ENCODE measurements at regions not wholly inside any gene's neighbourhood (a gene's known extent, or its start where the extent isn't known, plus 50 kb on each side); places are given as distances from the start of the nearest gene placed in this dataset.
"Not testable (repeated sequence)": the region's sequence is repeated elsewhere in the genome, so short reads cannot be mapped to it uniquely, and the experiment has no call there.

- no peak for FAIRE-seq
These were observed 60.6 kb upstream of the EMB start for GRCh38 chr5:50501491-50502228.

DNA sequence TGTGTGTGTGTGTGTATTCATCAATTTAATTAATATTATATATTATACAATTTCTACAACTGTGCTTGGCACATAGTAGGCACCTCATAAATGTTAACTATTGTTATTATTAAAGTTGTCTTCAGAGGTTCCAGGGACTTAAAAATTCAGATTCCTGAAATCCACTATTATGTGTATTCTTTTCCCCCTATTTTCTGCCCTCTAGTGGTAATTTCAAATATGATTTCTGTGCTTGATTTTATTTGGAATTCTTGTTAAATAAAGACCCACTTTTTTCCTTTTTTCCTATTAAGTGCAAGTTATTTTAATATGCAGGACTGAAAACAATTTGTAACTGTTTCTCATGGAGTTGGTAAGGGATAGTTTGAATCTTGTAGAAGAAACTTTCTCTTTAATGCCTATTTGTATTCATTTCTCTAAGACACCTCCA, 72.0 kb upstream of the EMB start:
- FAIRE-seq, result peak; percentile 90

GRCh38 chr5:50521060-50521459, 80.0 kb upstream of the EMB start:
- not testable (repeated sequence) for FAIRE-seq

GRCh38 chr5:50527514-50528060, 86.5 kb upstream of the EMB start:
- FAIRE-seq, result not testable (repeated sequence)

DNA sequence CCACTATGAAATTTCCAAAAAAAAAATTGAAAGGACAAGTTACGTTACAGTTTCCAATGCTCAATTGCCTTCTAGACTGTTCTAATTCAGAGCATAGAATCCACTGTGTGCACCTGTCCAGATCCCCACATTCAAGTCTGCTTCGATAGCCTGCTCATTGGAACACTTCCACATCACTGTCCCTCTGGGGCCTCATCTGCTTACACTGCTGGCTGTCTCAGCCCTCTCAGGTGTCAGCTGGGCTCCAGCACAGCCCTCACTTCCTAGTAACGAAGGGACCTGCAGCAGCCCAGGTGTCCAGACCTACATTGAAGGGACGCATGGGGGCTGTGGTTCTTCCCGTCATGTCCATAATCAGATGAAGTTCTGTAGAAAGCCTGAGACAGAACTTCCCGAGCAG, 94.3 kb upstream of the EMB start:
- no peak for FAIRE-seq

GRCh38 chr5:50537534-50537933, 96.4 kb upstream of the EMB start:
- FAIRE-seq, result not testable (repeated sequence)

GRCh38 chr5:50547303-50547702, 106.2 kb upstream of the EMB start:
- no peak for FAIRE-seq

GRCh38 chr5:50550267-50550666, 109.2 kb upstream of the EMB start:
- no peak for FAIRE-seq

DNA sequence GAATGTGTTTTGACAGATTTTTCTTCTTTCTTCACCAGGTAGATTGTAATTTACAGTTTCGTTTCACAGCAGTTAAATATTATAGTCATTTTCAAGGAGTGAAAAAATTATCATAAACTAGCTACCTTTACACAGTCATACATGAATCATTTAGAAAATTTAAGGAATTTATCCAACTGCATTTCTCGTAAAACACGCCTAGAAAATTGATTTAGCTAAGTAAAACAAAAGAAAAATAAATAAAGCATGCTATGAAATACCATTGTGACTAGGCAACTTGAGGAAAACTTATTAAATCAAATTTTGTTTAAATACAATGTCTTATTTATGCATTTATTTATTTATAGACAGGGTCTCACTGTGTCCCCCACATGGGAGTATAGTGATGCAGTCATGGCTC, 109.9 kb upstream of the EMB start:
- FAIRE-seq, result no peak

- FAIRE-seq, result no peak
These were observed 112.5 kb upstream of the EMB start for GRCh38 chr5:50553560-50553984.

- peak; percentile 60 for FAIRE-seq
These were observed 107.8 kb upstream of the PARP8 start for GRCh38 chr5:50558640-50559039.

- no peak for FAIRE-seq
These were observed 106.5 kb upstream of the PARP8 start for GRCh38 chr5:50559955-50560354.

- no peak for FAIRE-seq
These were observed 103.7 kb upstream of the PARP8 start for GRCh38 chr5:50562694-50563093.

- no peak for FAIRE-seq
These were observed 102.4 kb upstream of the PARP8 start for GRCh38 chr5:50564079-50564478.

GRCh38 chr5:50564558-50564957, 101.9 kb upstream of the PARP8 start:
- FAIRE-seq, result no peak

DNA sequence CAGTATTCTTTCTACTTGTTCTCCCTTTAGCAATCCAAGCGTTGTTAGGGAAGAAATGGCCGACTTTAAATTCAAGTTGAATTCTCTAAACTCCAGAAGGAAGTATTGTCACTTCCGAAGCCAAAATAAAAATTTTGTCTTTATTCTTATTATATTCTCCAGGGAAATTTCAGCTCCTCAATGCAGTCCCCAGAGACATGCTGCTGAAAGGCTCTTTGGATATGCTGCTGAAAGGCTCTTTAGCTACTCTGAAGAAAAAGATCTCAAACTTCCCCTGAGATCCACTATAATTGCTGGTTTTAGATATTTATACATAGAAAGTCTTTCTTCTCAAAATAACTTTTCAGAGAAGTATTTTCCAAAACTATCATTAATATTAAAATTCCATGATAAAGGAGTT, 92.3 kb upstream of the PARP8 start:
- FAIRE-seq, result no peak

GRCh38 chr5:50575740-50576139, 90.7 kb upstream of the PARP8 start:
- FAIRE-seq, result no peak

DNA sequence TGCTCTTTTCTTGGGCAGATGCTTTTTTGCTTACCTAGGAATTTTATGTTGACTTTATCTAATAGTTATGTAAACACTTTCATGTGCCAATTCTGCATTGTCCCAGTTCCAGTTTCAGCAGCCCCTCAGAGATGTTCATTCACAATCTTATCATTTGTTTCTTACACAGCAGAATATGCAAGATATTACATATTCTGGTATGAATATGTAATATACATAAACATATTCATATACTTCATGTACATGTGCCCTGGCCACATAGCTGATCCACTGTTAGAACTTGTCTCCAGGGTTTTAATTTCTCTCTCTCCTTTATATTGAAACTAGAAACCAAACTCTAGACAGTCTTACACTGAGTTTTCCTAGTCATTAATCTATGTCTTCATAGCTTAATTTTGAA, 90.2 kb upstream of the PARP8 start:
- no peak for FAIRE-seq

- no peak for FAIRE-seq
These were observed 89.7 kb upstream of the PARP8 start for GRCh38 chr5:50576686-50577256.

DNA sequence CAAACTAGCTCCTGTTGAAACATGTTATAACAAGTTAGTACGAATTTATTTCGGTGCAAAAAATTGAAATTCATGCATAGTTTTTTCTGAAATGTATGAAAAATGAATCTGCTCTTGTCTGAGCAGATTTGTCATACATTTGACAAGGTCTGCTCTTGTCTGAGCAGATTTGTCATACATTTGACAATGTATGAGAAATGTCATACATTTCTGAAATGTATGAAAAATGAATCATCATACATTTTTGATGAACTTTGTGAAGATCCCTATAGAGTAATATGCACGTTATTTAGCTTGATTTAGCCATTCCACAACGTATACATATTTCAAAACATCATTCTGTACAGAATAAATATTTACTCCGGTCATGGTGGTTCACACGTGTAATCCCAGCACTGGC, 85.9 kb upstream of the PARP8 start:
- FAIRE-seq, result no peak

DNA sequence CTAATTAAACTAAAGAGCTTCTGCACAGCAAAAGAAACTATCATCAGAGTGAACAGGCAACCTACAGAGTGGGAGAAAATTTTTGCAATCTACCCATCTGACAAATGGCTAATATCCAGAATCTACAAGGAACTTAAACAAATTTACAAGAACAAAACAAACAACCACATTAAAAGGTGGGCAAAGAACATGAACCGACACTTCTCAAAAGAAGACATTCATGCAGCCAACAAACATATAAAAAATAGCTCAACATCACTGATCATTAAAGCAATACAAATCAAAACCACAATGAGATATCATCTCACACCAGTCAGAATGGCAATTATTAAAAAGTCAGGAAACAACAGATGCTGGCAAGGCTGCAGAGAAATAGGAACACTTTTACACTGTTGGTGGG, 84.6 kb upstream of the PARP8 start:
- FAIRE-seq, result not testable (repeated sequence)

- FAIRE-seq, result peak; percentile 81
These were observed 83.7 kb upstream of the PARP8 start for GRCh38 chr5:50582699-50583098.

- no peak for FAIRE-seq
These were observed 82.8 kb upstream of the PARP8 start for GRCh38 chr5:50583621-50584020.

- FAIRE-seq, result not testable (repeated sequence)
These were observed 78.0 kb upstream of the PARP8 start for GRCh38 chr5:50588471-50588870.

Data from G401.6 (cell line).